ENCODE measurements at regions not wholly inside any gene's neighbourhood (a gene's known extent, or its start where the extent isn't known, plus 50 kb on each side); places are given as distances from the start of the nearest gene placed in this dataset.

GRCh38 chr12:112728864-112729263 lies 62.7 kb upstream of the RPH3A start:
- in situ Hi-C loops (cut with MboI; ENCODE audit: low pct_unique_long_range_greater_than_20kb, low sequenced_read_pairs, unreplicated experiment): no loop called here
- DNase-seq (ENCODE audit: low spot score): no peak
- TF ChIP-seq, protein P1, sequence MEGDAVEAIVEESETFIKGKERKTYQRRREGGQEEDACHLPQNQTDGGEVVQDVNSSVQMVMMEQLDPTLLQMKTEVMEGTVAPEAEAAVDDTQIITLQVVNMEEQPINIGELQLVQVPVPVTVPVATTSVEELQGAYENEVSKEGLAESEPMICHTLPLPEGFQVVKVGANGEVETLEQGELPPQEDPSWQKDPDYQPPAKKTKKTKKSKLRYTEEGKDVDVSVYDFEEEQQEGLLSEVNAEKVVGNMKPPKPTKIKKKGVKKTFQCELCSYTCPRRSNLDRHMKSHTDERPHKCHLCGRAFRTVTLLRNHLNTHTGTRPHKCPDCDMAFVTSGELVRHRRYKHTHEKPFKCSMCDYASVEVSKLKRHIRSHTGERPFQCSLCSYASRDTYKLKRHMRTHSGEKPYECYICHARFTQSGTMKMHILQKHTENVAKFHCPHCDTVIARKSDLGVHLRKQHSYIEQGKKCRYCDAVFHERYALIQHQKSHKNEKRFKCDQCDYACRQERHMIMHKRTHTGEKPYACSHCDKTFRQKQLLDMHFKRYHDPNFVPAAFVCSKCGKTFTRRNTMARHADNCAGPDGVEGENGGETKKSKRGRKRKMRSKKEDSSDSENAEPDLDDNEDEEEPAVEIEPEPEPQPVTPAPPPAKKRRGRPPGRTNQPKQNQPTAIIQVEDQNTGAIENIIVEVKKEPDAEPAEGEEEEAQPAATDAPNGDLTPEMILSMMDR (IDR thresholded peaks at IDR 0.05; ENCODE audit: extremely low read depth, insufficient read depth, missing control alignments): no peak

- DNase-seq (ENCODE audit: low spot score): no peak
- TF ChIP-seq, protein P1 (IDR thresholded peaks at IDR 0.05; ENCODE audit: extremely low read depth, insufficient read depth, missing control alignments): no peak
- in situ Hi-C loops (cut with MboI; ENCODE audit: low pct_unique_long_range_greater_than_20kb, low sequenced_read_pairs, unreplicated experiment): no loop called here
These were observed 56.5 kb upstream of the RPH3A start for GRCh38 chr12:112734859-112735695.

GRCh38 chr12:112738531-112738930 lies 53.0 kb upstream of the RPH3A start:
- no peak for DNase-seq (ENCODE audit: low spot score)
- TF ChIP-seq, protein P1 (IDR thresholded peaks at IDR 0.05; ENCODE audit: extremely low read depth, insufficient read depth, missing control alignments): no peak
- in situ Hi-C loops (cut with MboI; ENCODE audit: low pct_unique_long_range_greater_than_20kb, low sequenced_read_pairs, unreplicated experiment): no loop called here

GRCh38 chr12:112740387-112740934 lies 51.1 kb upstream of the RPH3A start:
- TF ChIP-seq, protein P1 (IDR thresholded peaks at IDR 0.05; ENCODE audit: extremely low read depth, insufficient read depth, missing control alignments): no peak
- no peak for DNase-seq (ENCODE audit: low spot score)
- in situ Hi-C loops (cut with MboI; ENCODE audit: low pct_unique_long_range_greater_than_20kb, low sequenced_read_pairs, unreplicated experiment): no loop called here

- TF ChIP-seq, protein P1 (IDR thresholded peaks at IDR 0.05; ENCODE audit: extremely low read depth, insufficient read depth, missing control alignments): no peak
- DNase-seq (ENCODE audit: low spot score): no peak
- in situ Hi-C loops (cut with MboI; ENCODE audit: low pct_unique_long_range_greater_than_20kb, low sequenced_read_pairs, unreplicated experiment): no loop called here
These were observed 50.4 kb upstream of the RPH3A start for GRCh38 chr12:112741106-112741505.

All from GM13977 (cell line).